ENCODE measurements at regions not wholly inside any gene's neighbourhood (a gene's known extent, or its start where the extent isn't known, plus 50 kb on each side); places are given as distances from the start of the nearest gene placed in this dataset.

- no peak for TF ChIP-seq CTCF (IDR thresholded peaks at IDR 0.05; ENCODE audit: insufficient read depth, missing control alignments)
- FAIRE-seq, result no peak
- DNase-seq (ENCODE audit: insufficient read length, low spot score), result no peak
Observed at GRCh38 chr14:81709681-81710080, 176.0 kb upstream of the SEL1L start.

GRCh38 chr14:81710232-81710845 is 176.7 kb upstream of the SEL1L start:
- TF ChIP-seq CTCF (IDR thresholded peaks at IDR 0.05; ENCODE audit: insufficient read depth, missing control alignments), result peak; percentile 87
- DNase-seq (ENCODE audit: insufficient read length, low spot score), result no peak
- peak; percentile 93 for FAIRE-seq

- TF ChIP-seq CTCF (IDR thresholded peaks at IDR 0.05; ENCODE audit: insufficient read depth, missing control alignments), result no peak
- DNase-seq (ENCODE audit: insufficient read length, low spot score) (no peak), FAIRE-seq (no peak)
Observed at GRCh38 chr14:81715731-81716130, 182.1 kb upstream of the SEL1L start.

- no peak for DNase-seq (ENCODE audit: insufficient read length, low spot score)
- TF ChIP-seq CTCF (IDR thresholded peaks at IDR 0.05; ENCODE audit: insufficient read depth, missing control alignments), result no peak
- FAIRE-seq, result no peak
Observed at GRCh38 chr14:81716953-81717352, 183.3 kb upstream of the SEL1L start.

- TF ChIP-seq CTCF (IDR thresholded peaks at IDR 0.05; ENCODE audit: insufficient read depth, missing control alignments), result no peak
- no peak for DNase-seq (ENCODE audit: insufficient read length, low spot score)
- FAIRE-seq, result no peak
Observed at GRCh38 chr14:81723956-81724355, 190.3 kb upstream of the SEL1L start.

GRCh38 chr14:81727218-81727617 is 193.6 kb upstream of the SEL1L start:
- FAIRE-seq, result no peak
- TF ChIP-seq CTCF (IDR thresholded peaks at IDR 0.05; ENCODE audit: insufficient read depth, missing control alignments), result no peak
- no peak for DNase-seq (ENCODE audit: insufficient read length, low spot score)

GRCh38 chr14:81728447-81728846 is 194.8 kb upstream of the SEL1L start:
- no peak for FAIRE-seq
- no peak for DNase-seq (ENCODE audit: insufficient read length, low spot score)
- TF ChIP-seq CTCF (IDR thresholded peaks at IDR 0.05; ENCODE audit: insufficient read depth, missing control alignments), result no peak
